ENCODE measurements at regions not wholly inside any gene's neighbourhood (a gene's known extent, or its start where the extent isn't known, plus 50 kb on each side); places are given as distances from the start of the nearest gene placed in this dataset.

GRCh38 chr2:144889348-144889747, 369.4 kb upstream of the ZEB2 start:
- Histone ChIP-seq H4K20me1 (ENCODE audit: control insufficient read depth, insufficient read depth, insufficient read length) (no peaks in the 10 kb centered on the region), H3K23ac (ENCODE audit: insufficient read length, low read depth, low read length) (no peak overlapping the region), H4K91ac (ENCODE audit: insufficient read length, low read depth, low read length) (no peak overlapping the region), H2BK120ac (ENCODE audit: low read depth, low read length, poor library complexity, severe bottlenecking) (no peak overlapping the region), H2BK15ac (ENCODE audit: low read depth, low read length) (no peak overlapping the region), H3K4me2 (ENCODE audit: insufficient read depth, insufficient read length, low read length) (no peak overlapping the region), H3K23me2 (ENCODE audit: insufficient read length, low read depth, low read length, poor library complexity, severe bottlenecking) (no peaks in the 10 kb centered on the region), H3T11ph (ENCODE audit: low read length) (no peak overlapping the region), H2AK5ac (ENCODE audit: insufficient read length, low read length) (no peak overlapping the region), H2BK5ac (ENCODE audit: insufficient read length, low read length) (no peak overlapping the region), H4K8ac (replicated peaks; ENCODE audit: insufficient read length, low read depth, low read length) (no peak overlapping the region), H3K4me1 (ENCODE audit: insufficient read depth, low read length) (peaks cover 4% of the 10 kb centered on the region), H2BK12ac (ENCODE audit: insufficient read length, low read depth, low read length) (no peak overlapping the region), H2AFZ (ENCODE audit: low read length) (no peak overlapping the region), H3K9me3 (ENCODE audit: control insufficient read depth, low read depth, low read length) (no peaks in the 10 kb centered on the region), H2BK20ac (ENCODE audit: low read depth, low read length, poor library complexity, severe bottlenecking) (no peak overlapping the region), H4K5ac (ENCODE audit: insufficient read length, low read depth, low read length) (no peak overlapping the region), H3K56ac (ENCODE audit: insufficient read length, low read depth, low read length) (no peak overlapping the region), H3K9ac (ENCODE audit: extremely low read depth, insufficient read length, low read length) (no peak overlapping the region), H3K18ac (ENCODE audit: insufficient read length, low read depth, low read length) (no peak overlapping the region), H3K27me3 (ENCODE audit: insufficient read depth, low read length) (no peaks in the 10 kb centered on the region), H3K27ac (ENCODE audit: insufficient read length, low read depth, low read length) (no peak overlapping the region), H3K14ac (ENCODE audit: insufficient read depth, low read length) (no peak overlapping the region), H3K79me2 (ENCODE audit: insufficient read depth, low read length) (no peaks in the 10 kb centered on the region), H3K4ac (ENCODE audit: low read depth, low read length) (no peak overlapping the region), H3K79me1 (ENCODE audit: insufficient read depth, low read depth, low read length, poor library complexity, severe bottlenecking) (no peaks in the 10 kb centered on the region)
- Mint-ChIP-seq H3K4me3 (no peak overlapping the region), H3K27ac (no peak overlapping the region), H3K36me3 (ENCODE audit: insufficient read depth in 1 of 3, low read depth in 3 of 3) (no peaks in the 10 kb centered on the region), H3K9me3 (no peaks in the 10 kb centered on the region), H3K4me1 (peaks cover 5 to 7% of the 10 kb centered on the region in 2 experiments), H3K27me3 (ENCODE audit: low read depth) (no peaks in the 10 kb centered on the region)
- no peak for TF ChIP-seq CTCF (conservative IDR thresholded peaks at IDR 0.05)
- DNase-seq: no peak
- WGBS (ENCODE audit: extremely low coverage, insufficient read length, low lambda C conversion rate): no CpG with 5 or more reads among the region's 5 CpGs
